ENCODE measurements at regions not wholly inside any gene's neighbourhood (a gene's known extent, or its start where the extent isn't known, plus 50 kb on each side); places are given as distances from the start of the nearest gene placed in this dataset.

DNA sequence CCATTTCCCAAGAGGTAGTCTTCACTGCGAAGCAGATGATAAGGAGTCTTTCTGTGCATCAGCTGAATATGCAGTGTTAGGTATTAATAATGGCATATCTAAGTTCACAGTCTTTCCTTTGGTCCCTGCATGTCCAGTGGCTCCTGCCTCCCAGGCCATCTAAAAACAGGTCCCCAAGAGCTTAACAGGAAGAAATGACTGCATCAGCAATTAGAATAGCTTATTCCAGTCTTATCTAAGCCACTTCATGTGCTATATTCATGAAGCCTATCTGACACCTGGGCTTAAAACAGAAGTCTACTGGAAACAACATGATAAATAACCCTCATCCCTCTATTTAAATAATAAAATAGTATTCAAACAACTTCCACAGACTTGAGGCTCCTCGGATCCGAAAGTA is 346.1 kb upstream of the ERCC4 start:
- Mint-ChIP-seq H3K4me1 (ENCODE audit: unreplicated experiment) (peaks cover 4% of the 10 kb centered on the region), H3K27me3 (ENCODE audit: unreplicated experiment) (no peaks in the 10 kb centered on the region)
- DNase-seq (ENCODE audit: low spot score), result no peak

DNA sequence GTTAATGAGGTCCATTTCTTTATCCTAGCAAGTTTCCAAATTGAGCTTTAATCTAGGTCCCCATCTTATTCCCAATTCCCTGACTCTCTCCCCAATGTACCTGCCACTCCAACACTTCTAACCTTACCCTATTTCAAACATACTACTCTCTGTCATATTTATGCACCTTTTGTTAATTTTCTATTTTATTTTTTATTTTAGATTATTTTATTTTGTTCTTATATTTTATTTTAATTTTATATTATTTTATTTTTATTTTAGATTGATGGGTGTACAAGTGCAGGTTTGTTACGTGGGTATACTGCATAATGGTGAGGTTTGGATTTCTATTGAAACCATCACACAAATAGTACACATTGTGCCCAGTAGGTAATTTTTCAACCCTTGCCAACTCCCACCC is 333.9 kb upstream of the ERCC4 start:
- H3K27me3 Mint-ChIP-seq (ENCODE audit: unreplicated experiment), result peaks cover 1% of the 10 kb centered on the region
- H3K9me3 Mint-ChIP-seq (ENCODE audit: unreplicated experiment), result no peaks in the 10 kb centered on the region
- no peak for DNase-seq (ENCODE audit: low spot score)
- TF ChIP-seq, protein P1, sequence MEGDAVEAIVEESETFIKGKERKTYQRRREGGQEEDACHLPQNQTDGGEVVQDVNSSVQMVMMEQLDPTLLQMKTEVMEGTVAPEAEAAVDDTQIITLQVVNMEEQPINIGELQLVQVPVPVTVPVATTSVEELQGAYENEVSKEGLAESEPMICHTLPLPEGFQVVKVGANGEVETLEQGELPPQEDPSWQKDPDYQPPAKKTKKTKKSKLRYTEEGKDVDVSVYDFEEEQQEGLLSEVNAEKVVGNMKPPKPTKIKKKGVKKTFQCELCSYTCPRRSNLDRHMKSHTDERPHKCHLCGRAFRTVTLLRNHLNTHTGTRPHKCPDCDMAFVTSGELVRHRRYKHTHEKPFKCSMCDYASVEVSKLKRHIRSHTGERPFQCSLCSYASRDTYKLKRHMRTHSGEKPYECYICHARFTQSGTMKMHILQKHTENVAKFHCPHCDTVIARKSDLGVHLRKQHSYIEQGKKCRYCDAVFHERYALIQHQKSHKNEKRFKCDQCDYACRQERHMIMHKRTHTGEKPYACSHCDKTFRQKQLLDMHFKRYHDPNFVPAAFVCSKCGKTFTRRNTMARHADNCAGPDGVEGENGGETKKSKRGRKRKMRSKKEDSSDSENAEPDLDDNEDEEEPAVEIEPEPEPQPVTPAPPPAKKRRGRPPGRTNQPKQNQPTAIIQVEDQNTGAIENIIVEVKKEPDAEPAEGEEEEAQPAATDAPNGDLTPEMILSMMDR (IDR thresholded peaks at IDR 0.05; ENCODE audit: unreplicated experiment), result no peak
- H3K27ac Mint-ChIP-seq (ENCODE audit: unreplicated experiment), result no peak overlapping the region
- no peaks in the 10 kb centered on the region for H3K4me1 Mint-ChIP-seq (ENCODE audit: unreplicated experiment)
- no peaks in the 10 kb centered on the region for H3K36me3 Mint-ChIP-seq (ENCODE audit: low read depth, unreplicated experiment)
- H3K4me3 Mint-ChIP-seq (ENCODE audit: unreplicated experiment), result no peak overlapping the region

More for the DNA sequence above, 346.1 kb upstream of the ERCC4 start:
- Mint-ChIP-seq H3K27ac (ENCODE audit: unreplicated experiment) (no peak overlapping the region), H3K4me3 (ENCODE audit: unreplicated experiment) (no peak overlapping the region), H3K36me3 (ENCODE audit: low read depth, unreplicated experiment) (no peaks in the 10 kb centered on the region), H3K9me3 (ENCODE audit: unreplicated experiment) (no peaks in the 10 kb centered on the region)
- TF ChIP-seq, protein P1 (IDR thresholded peaks at IDR 0.05; ENCODE audit: unreplicated experiment), result no peak

DNA sequence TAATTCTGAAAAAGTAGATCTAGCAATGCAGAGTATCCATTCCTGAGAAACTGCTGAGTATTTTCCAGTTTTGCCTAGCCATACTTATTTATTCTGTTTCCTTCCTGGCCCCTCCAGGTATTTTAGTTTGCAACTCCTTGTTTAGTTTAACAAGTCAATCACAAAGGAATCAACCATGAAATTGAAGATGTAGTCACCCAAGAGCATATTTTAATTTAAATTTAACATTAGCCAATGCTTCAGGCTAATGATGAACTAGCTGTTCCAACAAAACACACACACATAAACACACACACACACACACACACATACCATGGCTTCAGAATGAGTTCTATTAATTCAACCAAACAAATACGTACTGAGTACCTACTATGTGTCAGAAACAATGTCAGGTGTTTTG is 332.8 kb upstream of the ERCC4 start:
- H3K9me3 Mint-ChIP-seq (ENCODE audit: unreplicated experiment), result no peaks in the 10 kb centered on the region
- no peaks in the 10 kb centered on the region for H3K36me3 Mint-ChIP-seq (ENCODE audit: low read depth, unreplicated experiment)
- TF ChIP-seq, protein P1 (IDR thresholded peaks at IDR 0.05; ENCODE audit: unreplicated experiment), result no peak
- H3K4me3 Mint-ChIP-seq (ENCODE audit: unreplicated experiment), result no peak overlapping the region
- no peaks in the 10 kb centered on the region for H3K4me1 Mint-ChIP-seq (ENCODE audit: unreplicated experiment)
- no peak for DNase-seq (ENCODE audit: low spot score)
- H3K27ac Mint-ChIP-seq (ENCODE audit: unreplicated experiment), result no peak overlapping the region
- H3K27me3 Mint-ChIP-seq (ENCODE audit: unreplicated experiment), result peaks cover 1% of the 10 kb centered on the region

DNA sequence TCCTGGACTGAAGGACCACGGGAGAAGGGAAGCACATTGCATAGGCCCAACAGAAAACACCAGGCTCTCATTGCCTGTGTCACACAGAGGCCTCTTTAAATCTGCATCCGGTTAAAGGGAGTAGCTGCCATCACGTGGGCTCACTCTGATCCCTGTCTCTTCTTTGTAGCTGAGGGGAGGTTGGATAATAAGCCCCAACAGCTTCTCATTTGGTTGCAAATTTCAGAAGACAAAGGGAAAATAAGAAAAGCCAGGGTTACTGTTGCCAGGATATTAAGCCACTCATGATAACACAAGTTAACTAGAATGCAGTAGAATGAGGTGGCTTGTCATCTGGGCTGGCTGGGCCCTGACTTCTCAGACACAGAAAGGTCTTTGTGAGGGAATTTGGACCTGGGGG is 325.1 kb upstream of the ERCC4 start:
- Mint-ChIP-seq H3K27me3 (ENCODE audit: unreplicated experiment) (peaks cover 1% of the 10 kb centered on the region), H3K4me1 (ENCODE audit: unreplicated experiment) (no peaks in the 10 kb centered on the region), H3K27ac (ENCODE audit: unreplicated experiment) (no peak overlapping the region)

DNA sequence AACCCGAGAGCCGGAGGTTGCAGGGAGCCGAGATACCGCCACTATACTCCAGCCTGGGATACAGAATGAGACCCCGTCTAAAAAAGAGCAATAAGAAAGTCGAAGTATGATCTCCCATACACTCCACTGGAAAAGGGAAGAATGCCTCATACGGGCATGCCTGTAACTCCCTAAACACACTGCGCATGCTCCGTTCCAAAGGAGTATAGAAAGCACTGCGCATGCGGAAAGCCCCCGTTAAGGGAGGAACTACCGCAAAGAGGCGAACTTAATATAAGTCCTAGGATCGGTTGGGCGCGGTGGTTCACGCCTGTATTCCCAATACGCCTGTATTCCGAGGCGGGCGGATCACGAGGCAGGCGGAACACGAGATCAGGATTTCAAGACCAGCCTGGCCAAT is 313.1 kb upstream of the ERCC4 start:
- TF ChIP-seq, protein P1 (IDR thresholded peaks at IDR 0.05; ENCODE audit: unreplicated experiment), result no peak
- no peaks in the 10 kb centered on the region for H3K9me3 Mint-ChIP-seq (ENCODE audit: unreplicated experiment)
- no peaks in the 10 kb centered on the region for H3K36me3 Mint-ChIP-seq (ENCODE audit: low read depth, unreplicated experiment)
- H3K27me3 Mint-ChIP-seq (ENCODE audit: unreplicated experiment), result no peaks in the 10 kb centered on the region
- H3K4me1 Mint-ChIP-seq (ENCODE audit: unreplicated experiment), result no peaks in the 10 kb centered on the region
- H3K27ac Mint-ChIP-seq (ENCODE audit: unreplicated experiment), result no peak overlapping the region
- no peak for DNase-seq (ENCODE audit: low spot score)
- no peak overlapping the region for H3K4me3 Mint-ChIP-seq (ENCODE audit: unreplicated experiment)

More for the DNA sequence above, 325.1 kb upstream of the ERCC4 start:
- H3K9me3 Mint-ChIP-seq (ENCODE audit: unreplicated experiment), result no peaks in the 10 kb centered on the region
- H3K4me3 Mint-ChIP-seq (ENCODE audit: unreplicated experiment), result no peak overlapping the region
- TF ChIP-seq, protein P1 (IDR thresholded peaks at IDR 0.05; ENCODE audit: unreplicated experiment), result no peak
- no peaks in the 10 kb centered on the region for H3K36me3 Mint-ChIP-seq (ENCODE audit: low read depth, unreplicated experiment)
- no peak for DNase-seq (ENCODE audit: low spot score)

Measured in endothelial cell (in vitro differentiated cells).